SK-N-MC (cell line): ENCODE measurements at regions not wholly inside any gene's neighbourhood (a gene's known extent, or its start where the extent isn't known, plus 50 kb on each side); places are given as distances from the start of the nearest gene placed in this dataset.
"Not testable (repeated sequence)": the region's sequence is repeated elsewhere in the genome, so short reads cannot be mapped to it uniquely, and the experiment has no call there.

Experiments
- DNase-seq: peaks from one replicate; pipeline ENCODE4 v3.0.0-alpha.2; 2011; ENCODE audit warnings: low read depth, low spot score
- H3K27ac ChIP-seq: fragments of 200-600 bp; sonication (generic); 2 replicates; pipeline ENCODE4 v1.5.1; 2016; ENCODE audit warnings: mixed run types
- H3K36me3 ChIP-seq: fragments of 200-600 bp; sonication (generic); 2 replicates; pipeline ENCODE4 v1.6.1; 2017; ENCODE audit warnings: antibody characterized with exemption, low read length, mixed read lengths; ENCODE audit not compliant: insufficient read depth
- H3K4me3 ChIP-seq: fragments of 200-600 bp; sonication (generic); 2 replicates; pipeline ENCODE4 v1.5.1; 2016
- H3K9ac ChIP-seq: fragments of 200-600 bp; sonication (generic); 2 replicates; pipeline ENCODE4 v1.8.0; 2017; ENCODE audit warnings: mixed run types, mixed read lengths; ENCODE audit not compliant: insufficient read length
- H3K9me3 ChIP-seq: fragments of 200-600 bp; sonication (generic); 2 replicates; pipeline ENCODE4 v1.6.1; 2017; ENCODE audit warnings: low read depth, mild to moderate bottlenecking, antibody characterized with exemption, low read length, moderate library complexity, mixed read lengths
- EZH2 ChIP-seq: fragments of 200-600 bp; sonication (generic); IDR thresholded peaks from one replicate; pipeline ENCODE4 v1.6.1; 2017; ENCODE audit warnings: antibody characterized with exemption
- FOXP2 ChIP-seq: optimal IDR thresholded peaks from 2 replicates; pipeline ENCODE3; 2011; ENCODE audit warnings: mild to moderate bottlenecking, moderate library complexity; ENCODE audit not compliant: insufficient read depth; ENCODE audit errors: extremely low read length, control extremely low read depth
- POLR2AphosphoS5 ChIP-seq: IDR thresholded peaks from 2 replicates; pipeline ENCODE4 v1.6.1; 2012; ENCODE audit warnings: mild to moderate bottlenecking, low read depth, low read length, borderline replicate concordance

- Histone ChIP-seq H3K9ac (no peak overlapping the region), H3K9me3 (no peaks in the 10 kb centered on the region), H3K4me3 (no peak overlapping the region), H3K36me3 (no peaks in the 10 kb centered on the region), H3K27ac (no peak overlapping the region)
- TF ChIP-seq POLR2AphosphoS5 (no peak), FOXP2 (no peak), EZH2 (no peak)
- DNase-seq, result no peak
These were observed 137.8 kb downstream of the MID1IP1 start for GRCh38 chrX:38939067-38939466.

- H3K9me3 ChIP-seq, result no peaks in the 10 kb centered on the region
- no peak for DNase-seq
- no peak for TF ChIP-seq POLR2AphosphoS5
- TF ChIP-seq FOXP2, result no peak
- no peak for TF ChIP-seq EZH2
- H3K27ac ChIP-seq, result no peak overlapping the region
- no peak overlapping the region for H3K9ac ChIP-seq
- H3K36me3 ChIP-seq, result no peaks in the 10 kb centered on the region
- H3K4me3 ChIP-seq, result no peak overlapping the region
These were observed 139.3 kb downstream of the MID1IP1 start for GRCh38 chrX:38940547-38940946.

GRCh38 chrX:38941675-38942074 is 140.4 kb downstream of the MID1IP1 start:
- no peak overlapping the region for H3K9ac ChIP-seq
- no peaks in the 10 kb centered on the region for H3K36me3 ChIP-seq
- DNase-seq, result no peak
- no peak overlapping the region for H3K4me3 ChIP-seq
- no peaks in the 10 kb centered on the region for H3K9me3 ChIP-seq
- no peak overlapping the region for H3K27ac ChIP-seq
- TF ChIP-seq EZH2, result no peak
- TF ChIP-seq FOXP2, result no peak

GRCh38 chrX:38943120-38943519 is 141.9 kb downstream of the MID1IP1 start:
- no peak overlapping the region for H3K27ac ChIP-seq
- DNase-seq, result no peak
- no peaks in the 10 kb centered on the region for H3K9me3 ChIP-seq
- no peak overlapping the region for H3K9ac ChIP-seq
- no peaks in the 10 kb centered on the region for H3K36me3 ChIP-seq
- H3K4me3 ChIP-seq, result no peak overlapping the region
- TF ChIP-seq EZH2, result no peak
- TF ChIP-seq POLR2AphosphoS5, result no peak
- no peak for TF ChIP-seq FOXP2

- H3K9ac ChIP-seq, result no peak overlapping the region
- H3K9me3 ChIP-seq, result no peaks in the 10 kb centered on the region
- no peaks in the 10 kb centered on the region for H3K36me3 ChIP-seq
- no peak for DNase-seq
- no peak for TF ChIP-seq FOXP2
- TF ChIP-seq EZH2, result no peak
- no peak for TF ChIP-seq POLR2AphosphoS5
- no peak overlapping the region for H3K27ac ChIP-seq
- no peak overlapping the region for H3K4me3 ChIP-seq
These were observed 146.8 kb downstream of the MID1IP1 start for GRCh38 chrX:38948046-38948445.

- Histone ChIP-seq H3K9ac (no peak overlapping the region), H3K4me3 (no peak overlapping the region), H3K27ac (no peak overlapping the region), H3K9me3 (no peaks in the 10 kb centered on the region), H3K36me3 (no peaks in the 10 kb centered on the region)
- no peak for DNase-seq
- no peak for TF ChIP-seq FOXP2
- no peak for TF ChIP-seq EZH2
- no peak for TF ChIP-seq POLR2AphosphoS5
These were observed 153.3 kb downstream of the MID1IP1 start for GRCh38 chrX:38954520-38954919.

- H3K36me3 ChIP-seq, result no peaks in the 10 kb centered on the region
- no peak for DNase-seq
- TF ChIP-seq EZH2, result no peak
- TF ChIP-seq FOXP2, result no peak
- no peak for TF ChIP-seq POLR2AphosphoS5
- H3K9me3 ChIP-seq, result no peaks in the 10 kb centered on the region
- no peak overlapping the region for H3K4me3 ChIP-seq
- H3K27ac ChIP-seq, result no peak overlapping the region
- H3K9ac ChIP-seq, result no peak overlapping the region
These were observed 158.5 kb downstream of the MID1IP1 start for GRCh38 chrX:38959736-38960135.

- no peak overlapping the region for H3K4me3 ChIP-seq
- TF ChIP-seq FOXP2 (no peak), EZH2 (no peak), POLR2AphosphoS5 (no peak)
- no peak overlapping the region for H3K27ac ChIP-seq
- no peak for DNase-seq
- H3K9me3 ChIP-seq, result no peaks in the 10 kb centered on the region
- H3K9ac ChIP-seq, result no peak overlapping the region
- no peaks in the 10 kb centered on the region for H3K36me3 ChIP-seq
These were observed 158.9 kb downstream of the MID1IP1 start for GRCh38 chrX:38960137-38960536.

- Histone ChIP-seq H3K27ac (no peak overlapping the region), H3K36me3 (no peaks in the 10 kb centered on the region), H3K4me3 (no peak overlapping the region), H3K9ac (no peak overlapping the region), H3K9me3 (no peaks in the 10 kb centered on the region)
- DNase-seq, result no peak
- TF ChIP-seq EZH2, result no peak
- no peak for TF ChIP-seq POLR2AphosphoS5
- TF ChIP-seq FOXP2, result no peak
These were observed 160.7 kb downstream of the MID1IP1 start for GRCh38 chrX:38961936-38962335.

GRCh38 chrX:38963244-38963643 is 162.0 kb downstream of the MID1IP1 start:
- H3K36me3 ChIP-seq, H3K9me3 ChIP-seq, H3K9ac ChIP-seq, H3K4me3 ChIP-seq, H3K27ac ChIP-seq, DNase-seq: not testable (repeated sequence)

- no peaks in the 10 kb centered on the region for H3K36me3 ChIP-seq
- H3K9me3 ChIP-seq, result no peaks in the 10 kb centered on the region
- no peak overlapping the region for H3K9ac ChIP-seq
- no peak overlapping the region for H3K27ac ChIP-seq
- TF ChIP-seq POLR2AphosphoS5, result no peak
- no peak for TF ChIP-seq FOXP2
- no peak for TF ChIP-seq EZH2
- H3K4me3 ChIP-seq, result no peak overlapping the region
- DNase-seq, result no peak
These were observed 164.6 kb downstream of the MID1IP1 start for GRCh38 chrX:38965888-38966287.
